ENCODE measurements at regions not wholly inside any gene's neighbourhood (a gene's known extent, or its start where the extent isn't known, plus 50 kb on each side); places are given as distances from the start of the nearest gene placed in this dataset.

DNA sequence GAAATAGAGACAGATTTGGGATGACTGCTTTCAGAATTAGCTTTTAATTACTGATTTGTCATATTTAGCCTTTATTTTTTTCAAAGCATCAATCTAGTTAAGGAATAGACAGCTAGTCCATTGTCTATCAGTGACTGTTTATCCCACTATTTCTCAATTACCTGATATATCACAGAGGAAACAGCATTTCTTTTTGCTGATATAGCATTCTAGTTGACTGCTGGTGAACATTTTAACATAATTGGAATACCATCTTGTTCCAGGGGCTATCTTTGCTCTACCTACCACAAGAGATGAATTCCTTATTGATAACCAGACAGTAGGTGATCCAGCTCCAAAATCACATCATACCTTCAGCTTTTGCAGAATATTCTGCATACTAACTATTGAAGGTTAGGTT is 982.7 kb downstream of the SQOR start:
- no peak for DNase-seq
- Histone ChIP-seq H3K27me3 (no peaks in the 10 kb centered on the region), H3K4me3 (no peak overlapping the region), H3K36me3 (no peaks in the 10 kb centered on the region), H3K4me1 (ENCODE audit: insufficient read depth) (no peaks in the 10 kb centered on the region), H3K9me3 (no peaks in the 10 kb centered on the region), H3K27ac (no peak overlapping the region)
- no peak for TF ChIP-seq POLR2A (IDR thresholded peaks at IDR 0.05)
- TF ChIP-seq EP300 (IDR thresholded peaks at IDR 0.05): no peak
- TF ChIP-seq CTCF (IDR thresholded peaks at IDR 0.05): no peak
- intact Hi-C loops (cut with DNase I): no loop called here

DNA sequence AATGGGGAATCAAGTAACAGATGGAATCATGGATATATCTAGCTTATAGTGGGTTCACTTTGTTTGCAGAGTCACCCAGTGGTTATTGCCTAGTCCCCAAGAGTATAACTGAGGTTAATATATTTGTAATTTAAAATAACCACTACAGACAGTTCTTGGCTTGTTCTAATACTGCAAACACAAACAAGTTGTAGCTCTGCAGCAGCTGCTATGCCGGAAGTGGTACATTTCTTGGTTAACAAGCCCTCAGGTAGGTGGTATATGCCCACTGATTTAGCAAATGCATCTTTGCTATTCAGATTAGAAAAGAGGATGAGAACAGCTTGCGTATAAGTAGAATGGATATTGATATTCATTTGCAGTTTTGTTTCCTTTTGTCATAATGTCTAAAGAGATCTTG is 984.2 kb downstream of the SQOR start:
- H3K9me3 ChIP-seq: no peaks in the 10 kb centered on the region
- TF ChIP-seq EP300 (IDR thresholded peaks at IDR 0.05) (no peak), CTCF (IDR thresholded peaks at IDR 0.05) (no peak), POLR2A (IDR thresholded peaks at IDR 0.05) (no peak)
- H3K27ac ChIP-seq: no peak overlapping the region
- no peak overlapping the region for H3K4me3 ChIP-seq
- 43 to 91% (median 90%) methylated on average over 2 of the region's 2 CpGs for WGBS, 3 donors
- no peaks in the 10 kb centered on the region for H3K36me3 ChIP-seq
- no peaks in the 10 kb centered on the region for H3K4me1 ChIP-seq (ENCODE audit: insufficient read depth)
- DNase-seq: no peak
- intact Hi-C loops (cut with DNase I): no loop called here
- no peaks in the 10 kb centered on the region for H3K27me3 ChIP-seq

DNA sequence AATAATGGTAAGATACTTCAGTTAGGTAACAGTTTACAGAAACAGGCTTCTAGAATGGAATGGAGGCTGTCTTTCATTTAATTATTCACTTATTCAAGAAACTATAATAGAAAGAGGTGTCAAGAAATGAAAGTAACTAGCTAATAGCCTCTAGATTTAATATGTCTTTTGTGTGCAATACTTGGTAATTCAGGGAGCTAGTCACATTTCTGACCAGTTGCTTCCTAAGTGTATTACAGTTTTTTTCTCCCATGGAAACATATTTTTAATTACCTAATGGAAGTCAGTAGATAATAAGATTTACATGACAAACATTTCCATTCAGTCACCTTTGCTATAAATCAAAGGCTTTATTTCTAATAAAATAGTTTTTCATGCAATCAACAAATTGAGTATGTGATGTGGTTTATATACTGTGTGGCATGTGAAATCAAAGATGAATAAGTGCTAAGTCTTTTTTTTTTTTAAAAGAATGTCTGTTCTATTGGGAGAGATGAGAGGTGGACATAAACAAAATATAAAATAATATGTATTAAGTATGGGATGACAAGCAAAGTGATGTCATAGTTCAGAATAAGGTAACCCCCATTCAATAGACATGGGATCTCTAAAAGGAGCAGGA is 985.7 kb downstream of the SQOR start:
- no peak for TF ChIP-seq EP300 (IDR thresholded peaks at IDR 0.05)
- no peak for TF ChIP-seq CTCF (IDR thresholded peaks at IDR 0.05)
- no peak for TF ChIP-seq POLR2A (IDR thresholded peaks at IDR 0.05)
- no peak for DNase-seq
- H3K27ac ChIP-seq: no peak overlapping the region
- H3K4me1 ChIP-seq (ENCODE audit: insufficient read depth): no peaks in the 10 kb centered on the region
- intact Hi-C loops (cut with DNase I): no loop called here
- H3K36me3 ChIP-seq: no peaks in the 10 kb centered on the region
- no peak overlapping the region for H3K4me3 ChIP-seq
- no peaks in the 10 kb centered on the region for H3K27me3 ChIP-seq
- no peaks in the 10 kb centered on the region for H3K9me3 ChIP-seq

DNA sequence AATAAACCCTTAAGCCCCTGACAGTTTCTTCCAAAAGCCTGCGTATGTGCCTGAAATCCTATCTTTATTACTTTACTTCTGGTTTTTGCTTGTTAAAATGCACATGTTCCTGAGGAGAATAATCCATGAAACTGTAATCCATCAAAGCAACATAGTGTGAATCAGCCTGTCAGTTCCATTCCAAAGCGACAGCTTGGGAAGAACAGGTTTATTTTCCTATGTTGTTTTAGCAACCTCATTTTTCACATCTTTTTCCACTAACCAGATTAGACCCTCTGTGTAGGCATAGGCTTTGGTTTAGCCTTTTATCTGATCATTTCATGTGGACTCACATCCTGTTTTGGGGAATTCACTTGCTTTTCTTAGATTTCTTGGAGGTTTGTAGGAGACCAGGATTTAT is 988.0 kb downstream of the SQOR start:
- no peaks in the 10 kb centered on the region for H3K27me3 ChIP-seq
- TF ChIP-seq POLR2A (IDR thresholded peaks at IDR 0.05): no peak
- TF ChIP-seq EP300 (IDR thresholded peaks at IDR 0.05): no peak
- no peak for TF ChIP-seq CTCF (IDR thresholded peaks at IDR 0.05)
- H3K4me1 ChIP-seq (ENCODE audit: insufficient read depth): no peaks in the 10 kb centered on the region
- no peak overlapping the region for H3K27ac ChIP-seq
- WGBS, 3 donors: 57 to 58% (median 58%) methylated on average over 2 of the region's 2 CpGs
- no peaks in the 10 kb centered on the region for H3K36me3 ChIP-seq
- DNase-seq: no peak
- intact Hi-C loops (cut with DNase I): no loop called here
- no peak overlapping the region for H3K4me3 ChIP-seq
- no peaks in the 10 kb centered on the region for H3K9me3 ChIP-seq
